Omental fat pad (tissue), 3 donors: ENCODE measurements at regions not wholly inside any gene's neighbourhood (a gene's known extent, or its start where the extent isn't known, plus 50 kb on each side); places are given as distances from the start of the nearest gene placed in this dataset.

Experiments used
- ATAC-seq: fragments of 150-250 bp; one replicate; pipeline ENCODE4 v1.9.1; 2016; ENCODE audit warnings: mild to moderate bottlenecking, moderate library complexity; ENCODE audit not compliant: low FRiP score
- DNase-seq: peaks from one replicate; pipeline ENCODE4 v3.0.0-alpha.2; 2019; ENCODE audit warnings: low spot score
- TF ChIP-seq, protein P1 (sequence below), 3 donors: fragments of 450-650 bp; IDR thresholded peaks; one replicate each; pipeline ENCODE4 v1.5.1; 2016 to 2017; ENCODE audit warnings: antibody characterized with exemption in 3 of 3, mild to moderate bottlenecking in 3 of 3, moderate library complexity in 2 of 3

GRCh38 chr9:26753971-26754370 lies 138.6 kb downstream of the CAAP1 start:
- TF ChIP-seq, protein P1, sequence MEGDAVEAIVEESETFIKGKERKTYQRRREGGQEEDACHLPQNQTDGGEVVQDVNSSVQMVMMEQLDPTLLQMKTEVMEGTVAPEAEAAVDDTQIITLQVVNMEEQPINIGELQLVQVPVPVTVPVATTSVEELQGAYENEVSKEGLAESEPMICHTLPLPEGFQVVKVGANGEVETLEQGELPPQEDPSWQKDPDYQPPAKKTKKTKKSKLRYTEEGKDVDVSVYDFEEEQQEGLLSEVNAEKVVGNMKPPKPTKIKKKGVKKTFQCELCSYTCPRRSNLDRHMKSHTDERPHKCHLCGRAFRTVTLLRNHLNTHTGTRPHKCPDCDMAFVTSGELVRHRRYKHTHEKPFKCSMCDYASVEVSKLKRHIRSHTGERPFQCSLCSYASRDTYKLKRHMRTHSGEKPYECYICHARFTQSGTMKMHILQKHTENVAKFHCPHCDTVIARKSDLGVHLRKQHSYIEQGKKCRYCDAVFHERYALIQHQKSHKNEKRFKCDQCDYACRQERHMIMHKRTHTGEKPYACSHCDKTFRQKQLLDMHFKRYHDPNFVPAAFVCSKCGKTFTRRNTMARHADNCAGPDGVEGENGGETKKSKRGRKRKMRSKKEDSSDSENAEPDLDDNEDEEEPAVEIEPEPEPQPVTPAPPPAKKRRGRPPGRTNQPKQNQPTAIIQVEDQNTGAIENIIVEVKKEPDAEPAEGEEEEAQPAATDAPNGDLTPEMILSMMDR (IDR thresholded peaks at IDR 0.05), result no peak
- DNase-seq (no peak), ATAC-seq (no peak)

DNA sequence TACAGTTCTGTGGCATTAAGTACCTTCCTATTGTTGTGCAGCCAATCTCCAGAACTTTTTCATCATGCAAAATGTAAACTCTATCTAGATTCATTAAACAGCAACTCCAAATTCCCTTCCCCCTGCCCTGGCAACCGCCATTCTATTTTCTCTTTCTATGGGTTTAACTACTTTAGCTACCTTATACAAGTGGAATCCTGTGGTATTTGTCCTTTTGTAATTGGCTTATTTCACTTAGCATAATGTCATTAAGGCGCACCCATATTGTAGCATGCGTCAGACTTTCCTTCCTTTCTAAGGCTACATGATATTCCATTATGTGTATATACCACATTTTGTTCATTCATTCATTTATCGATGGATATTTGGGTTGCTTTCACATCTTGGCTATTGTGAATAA lies 142.4 kb downstream of the CAAP1 start:
- TF ChIP-seq, protein P1 (IDR thresholded peaks at IDR 0.05), result no peak
- ATAC-seq (no peak), DNase-seq (no peak)

GRCh38 chr9:26748449-26749058 lies 144.0 kb downstream of the CAAP1 start:
- TF ChIP-seq, protein P1 (IDR thresholded peaks at IDR 0.05), result no peak
- no peak for DNase-seq
- no peak for ATAC-seq

GRCh38 chr9:26747611-26748010 lies 145.0 kb downstream of the CAAP1 start:
- DNase-seq (no peak), ATAC-seq (no peak)
- TF ChIP-seq, protein P1 (IDR thresholded peaks at IDR 0.05), result no peak

DNA sequence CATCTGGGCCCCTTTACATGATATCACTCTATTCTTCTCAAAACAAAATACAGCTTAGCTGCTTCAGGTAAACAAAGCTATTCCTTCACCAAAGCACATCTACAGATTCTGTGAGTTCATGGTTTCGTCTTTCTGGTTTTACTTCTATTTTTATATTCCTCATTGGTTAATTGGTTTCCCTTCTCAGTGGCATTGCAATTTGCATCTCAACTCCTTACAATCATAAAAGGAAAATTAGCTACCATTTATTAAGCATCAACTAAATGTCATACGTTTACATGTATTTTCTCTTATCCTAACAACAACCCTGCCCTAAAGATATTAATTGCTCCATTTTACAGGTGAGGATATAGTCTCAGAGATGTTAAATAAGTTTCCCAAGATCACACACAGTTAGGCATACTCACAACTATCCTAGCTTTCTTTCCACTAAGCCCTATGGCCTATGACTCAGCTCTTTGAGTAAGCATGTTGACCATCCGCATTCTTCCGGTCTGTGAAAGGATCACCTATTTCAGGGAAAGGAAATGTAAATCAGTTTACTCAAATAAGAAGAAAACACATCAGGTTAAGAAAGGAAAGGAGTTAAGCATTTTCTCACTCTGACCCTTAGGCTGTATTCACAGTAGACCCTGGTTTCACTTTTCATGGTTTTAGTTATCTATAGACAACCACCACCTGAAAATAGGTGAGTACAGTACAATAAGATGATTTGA lies 146.1 kb downstream of the CAAP1 start:
- no peak for ATAC-seq

DNA sequence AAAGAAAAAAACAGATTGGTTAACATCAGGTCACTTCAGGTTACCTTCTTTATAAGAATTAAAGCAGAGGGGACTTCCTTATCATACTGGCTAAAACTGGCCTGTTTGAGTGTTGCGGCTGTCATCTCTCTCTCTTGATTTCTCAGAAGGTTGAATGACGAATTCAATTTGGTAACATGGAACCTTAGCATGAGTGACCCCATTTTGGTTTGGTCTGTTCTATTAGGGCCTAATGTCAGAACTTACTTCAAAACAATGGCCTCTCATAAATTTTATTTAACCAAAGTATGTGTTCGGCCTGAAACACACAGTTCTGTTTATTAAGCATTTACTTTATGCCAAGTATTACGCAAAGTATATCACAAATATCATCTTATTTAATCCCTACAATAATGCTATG lies 147.5 kb downstream of the CAAP1 start:
- DNase-seq, result no peak
- TF ChIP-seq, protein P1 (IDR thresholded peaks at IDR 0.05), result no peak
- ATAC-seq, result no peak

More for the DNA sequence above, 146.1 kb downstream of the CAAP1 start:
- TF ChIP-seq, protein P1 (IDR thresholded peaks at IDR 0.05), result no peak
- DNase-seq, result no peak
